Panc1 (cell line): ENCODE measurements at regions not wholly inside any gene's neighbourhood (a gene's known extent, or its start where the extent isn't known, plus 50 kb on each side); places are given as distances from the start of the nearest gene placed in this dataset.

Source experiments
- ATAC-seq: fragments of 200-7000 bp; cut with Tn5 transposase; 2 replicates; pipeline ENCODE4 v1.9.1; 2020; ENCODE audit warnings: mild to moderate bottlenecking, moderate library complexity
- BruUV-seq: library from RNA; stranded (reverse); fragments of 400-500 nt; replicated peaks from 2 replicates; lab custom pipeline; 2021; lab: Mats Ljungman, UMichigan
- CTCF ChIA-PET: fragments of 300-600 bp; sonication (Branson Sonifier 250); formaldehyde crosslinking; loops from one replicate; lab custom pipeline; 2022; ENCODE audit warnings: antibody characterized with exemption; lab: Charles Lee
- POLR2A ChIA-PET: fragments of 300-600 bp; sonication (Branson Sonifier 250); formaldehyde crosslinking; loops from one replicate; lab custom pipeline; 2022; ENCODE audit warnings: antibody characterized with exemption; lab: Charles Lee
- DNase-seq: peaks from one replicate; pipeline ENCODE4 v3.0.0-alpha.2; 2010; ENCODE audit warnings: low read depth, low spot score
- H3K27ac ChIP-seq: 2 replicates; pipeline ENCODE4 v1.5.1; 2011; ENCODE audit warnings: mild to moderate bottlenecking, low read length, inconsistent platforms
- H3K27me3 ChIP-seq: fragments of 200-500 bp; sonication (Bioruptor generic); 2 replicates; pipeline ENCODE4 v1.6.0; 2014; ENCODE audit warnings: low read length, inconsistent platforms; ENCODE audit not compliant: control insufficient read depth, insufficient read depth
- H3K36me3 ChIP-seq: fragments of 200-500 bp; sonication (Bioruptor generic); 2 replicates; pipeline ENCODE4 v1.5.1; 2014; ENCODE audit warnings: inconsistent platforms, mild to moderate bottlenecking, low read length, moderate library complexity; ENCODE audit not compliant: control insufficient read depth, insufficient read depth
- H3K4me1 ChIP-seq: 2 replicates; pipeline ENCODE4 v1.5.1; 2011; ENCODE audit warnings: inconsistent platforms, mild to moderate bottlenecking, low read length, moderate library complexity; ENCODE audit not compliant: control insufficient read depth, insufficient read depth
- H3K4me3 ChIP-seq, 2 experiments: 2 replicates each; pipeline ENCODE4 v1.5.1; 2011 to 2012; ENCODE audit warnings: low read depth in 2 of 2, low read length in 2 of 2, mild to moderate bottlenecking in 2 of 2, inconsistent platforms in 1 of 2, moderate library complexity in 1 of 2
- H3K9me3 ChIP-seq: fragments of 200-500 bp; sonication (Bioruptor generic); 2 replicates; pipeline ENCODE4 v1.5.1; 2014; ENCODE audit warnings: low read depth, mild to moderate bottlenecking, inconsistent platforms, low read length, moderate library complexity; ENCODE audit not compliant: control insufficient read depth, insufficient read depth
- POLR2AphosphoS5 ChIP-seq: IDR thresholded peaks from 2 replicates; pipeline ENCODE4 v1.6.1; 2012; ENCODE audit warnings: mild to moderate bottlenecking, low read depth, low read length, moderate library complexity
- SIN3A ChIP-seq: IDR thresholded peaks from 2 replicates; pipeline ENCODE4 v1.6.1; 2012; ENCODE audit warnings: low read depth, mild to moderate bottlenecking, low read length, moderate library complexity, borderline replicate concordance; ENCODE audit not compliant: insufficient read depth
- TCF7L2 ChIP-seq: IDR thresholded peaks from 2 replicates; pipeline ENCODE4 v1.6.1; 2011; ENCODE audit warnings: mild to moderate bottlenecking, low read depth, low read length, inconsistent platforms
- in situ Hi-C: cut with HindIII; loops from 2 replicates; pipeline ENCODE4 v1.10.0; 2016; ENCODE audit warnings: low sequenced_read_pairs, low pct_unique_long_range_greater_than_20kb
- intact Hi-C: fragments of 100-400 bp; cut with micrococcal nuclease; formaldehyde crosslinking; loops from one replicate; pipeline ENCODE4 v1.10.0; 2022; ENCODE audit not compliant: unreplicated experiment
- TF ChIP-seq, protein P1 (sequence below): fragments of 450-650 bp; IDR thresholded peaks from 2 replicates; pipeline ENCODE4 v1.5.1; 2017; ENCODE audit warnings: mild to moderate bottlenecking
- TF ChIP-seq, protein P2 (sequence below), 2 experiments: IDR thresholded peaks; 2 replicates each; pipeline ENCODE4 v1.6.1; 2011 to 2012; ENCODE audit warnings: low read depth in 2 of 2, control low read depth in 1 of 2, low read length in 1 of 2, mild to moderate bottlenecking in 1 of 2, moderate library complexity in 1 of 2; ENCODE audit not compliant: insufficient read depth in 1 of 2

DNA sequence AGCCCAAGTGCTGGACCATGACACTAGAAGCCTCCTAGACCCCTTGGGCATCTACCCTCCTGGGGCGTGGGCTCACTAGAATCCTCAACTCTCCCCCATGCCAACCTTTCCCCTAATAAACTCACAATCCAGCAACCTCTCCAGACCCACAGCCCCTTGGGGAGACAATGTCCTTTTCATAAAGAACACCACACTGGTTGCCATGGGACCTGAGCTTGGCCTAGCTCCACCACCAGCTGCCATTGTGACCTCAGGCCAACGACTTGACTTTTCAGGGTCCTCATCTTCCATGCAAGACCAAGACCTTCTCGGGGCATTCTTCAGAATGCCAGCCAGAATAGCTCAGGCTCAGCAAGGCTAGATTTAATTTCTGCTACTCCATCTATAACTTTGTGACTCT, 128.1 kb upstream of the NPAS2 start:
- ChIA-PET POLR2A (no interaction called here), CTCF (no interaction called here)
- TF ChIP-seq TCF7L2 = no peak
- no peak for TF ChIP-seq SIN3A
- no peak for TF ChIP-seq POLR2AphosphoS5
- TF ChIP-seq, protein P1, sequence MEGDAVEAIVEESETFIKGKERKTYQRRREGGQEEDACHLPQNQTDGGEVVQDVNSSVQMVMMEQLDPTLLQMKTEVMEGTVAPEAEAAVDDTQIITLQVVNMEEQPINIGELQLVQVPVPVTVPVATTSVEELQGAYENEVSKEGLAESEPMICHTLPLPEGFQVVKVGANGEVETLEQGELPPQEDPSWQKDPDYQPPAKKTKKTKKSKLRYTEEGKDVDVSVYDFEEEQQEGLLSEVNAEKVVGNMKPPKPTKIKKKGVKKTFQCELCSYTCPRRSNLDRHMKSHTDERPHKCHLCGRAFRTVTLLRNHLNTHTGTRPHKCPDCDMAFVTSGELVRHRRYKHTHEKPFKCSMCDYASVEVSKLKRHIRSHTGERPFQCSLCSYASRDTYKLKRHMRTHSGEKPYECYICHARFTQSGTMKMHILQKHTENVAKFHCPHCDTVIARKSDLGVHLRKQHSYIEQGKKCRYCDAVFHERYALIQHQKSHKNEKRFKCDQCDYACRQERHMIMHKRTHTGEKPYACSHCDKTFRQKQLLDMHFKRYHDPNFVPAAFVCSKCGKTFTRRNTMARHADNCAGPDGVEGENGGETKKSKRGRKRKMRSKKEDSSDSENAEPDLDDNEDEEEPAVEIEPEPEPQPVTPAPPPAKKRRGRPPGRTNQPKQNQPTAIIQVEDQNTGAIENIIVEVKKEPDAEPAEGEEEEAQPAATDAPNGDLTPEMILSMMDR = no peak
- TF ChIP-seq, protein P2, sequence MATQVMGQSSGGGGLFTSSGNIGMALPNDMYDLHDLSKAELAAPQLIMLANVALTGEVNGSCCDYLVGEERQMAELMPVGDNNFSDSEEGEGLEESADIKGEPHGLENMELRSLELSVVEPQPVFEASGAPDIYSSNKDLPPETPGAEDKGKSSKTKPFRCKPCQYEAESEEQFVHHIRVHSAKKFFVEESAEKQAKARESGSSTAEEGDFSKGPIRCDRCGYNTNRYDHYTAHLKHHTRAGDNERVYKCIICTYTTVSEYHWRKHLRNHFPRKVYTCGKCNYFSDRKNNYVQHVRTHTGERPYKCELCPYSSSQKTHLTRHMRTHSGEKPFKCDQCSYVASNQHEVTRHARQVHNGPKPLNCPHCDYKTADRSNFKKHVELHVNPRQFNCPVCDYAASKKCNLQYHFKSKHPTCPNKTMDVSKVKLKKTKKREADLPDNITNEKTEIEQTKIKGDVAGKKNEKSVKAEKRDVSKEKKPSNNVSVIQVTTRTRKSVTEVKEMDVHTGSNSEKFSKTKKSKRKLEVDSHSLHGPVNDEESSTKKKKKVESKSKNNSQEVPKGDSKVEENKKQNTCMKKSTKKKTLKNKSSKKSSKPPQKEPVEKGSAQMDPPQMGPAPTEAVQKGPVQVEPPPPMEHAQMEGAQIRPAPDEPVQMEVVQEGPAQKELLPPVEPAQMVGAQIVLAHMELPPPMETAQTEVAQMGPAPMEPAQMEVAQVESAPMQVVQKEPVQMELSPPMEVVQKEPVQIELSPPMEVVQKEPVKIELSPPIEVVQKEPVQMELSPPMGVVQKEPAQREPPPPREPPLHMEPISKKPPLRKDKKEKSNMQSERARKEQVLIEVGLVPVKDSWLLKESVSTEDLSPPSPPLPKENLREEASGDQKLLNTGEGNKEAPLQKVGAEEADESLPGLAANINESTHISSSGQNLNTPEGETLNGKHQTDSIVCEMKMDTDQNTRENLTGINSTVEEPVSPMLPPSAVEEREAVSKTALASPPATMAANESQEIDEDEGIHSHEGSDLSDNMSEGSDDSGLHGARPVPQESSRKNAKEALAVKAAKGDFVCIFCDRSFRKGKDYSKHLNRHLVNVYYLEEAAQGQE (IDR thresholded peaks at IDR 0.05; ENCODE audit: insufficient read depth in 1 of 2, low read depth in 2 of 2, low read length in 1 of 2) = no peak
- H3K27me3 ChIP-seq = no peaks in the 10 kb centered on the region
- no peak overlapping the region for H3K27ac ChIP-seq
- no peak for ATAC-seq
- in situ Hi-C loops = no loop called here
- H3K4me1 ChIP-seq = no peaks in the 10 kb centered on the region
- H3K36me3 ChIP-seq = no peaks in the 10 kb centered on the region
- no peak overlapping the region for H3K4me3 ChIP-seq
- BruUV-seq = no TSS peak
- DNase-seq = no peak
- intact Hi-C loops = no loop called here
- H3K9me3 ChIP-seq = peaks cover 4% of the 10 kb centered on the region; the same call in 1 of the 2 replicates

DNA sequence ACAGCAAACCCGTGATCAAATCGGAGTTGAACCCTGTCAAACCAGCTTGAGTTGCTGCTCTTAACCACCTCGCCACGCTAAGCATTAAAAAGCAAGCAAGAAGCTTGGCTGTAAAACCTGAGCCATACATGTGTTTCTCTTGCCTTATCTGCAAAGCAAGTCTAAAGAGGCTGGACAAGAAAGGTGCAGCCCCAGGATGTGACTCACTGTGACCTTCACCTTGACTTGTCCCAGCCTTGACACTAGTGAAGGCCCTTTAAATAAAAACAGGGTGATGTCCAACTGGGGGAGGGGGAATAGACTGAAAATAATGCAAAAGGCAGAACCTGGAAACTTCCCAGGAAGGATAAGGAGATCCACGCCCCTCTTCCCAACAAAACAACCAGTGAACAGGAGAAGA, 127.6 kb upstream of the NPAS2 start:
- Histone ChIP-seq H3K4me1 (no peaks in the 10 kb centered on the region), H3K27me3 (no peaks in the 10 kb centered on the region), H3K36me3 (no peaks in the 10 kb centered on the region), H3K27ac (no peak overlapping the region), H3K4me3 (no peak overlapping the region), H3K9me3 (peaks cover 7% of the 10 kb centered on the region; the same call in 1 of the 2 replicates)
- TF ChIP-seq SIN3A = no peak
- no peak for TF ChIP-seq TCF7L2
- TF ChIP-seq, protein P1 = no peak
- TF ChIP-seq, protein P2 (IDR thresholded peaks at IDR 0.05; ENCODE audit: insufficient read depth in 1 of 2, low read depth in 2 of 2, low read length in 1 of 2) = no peak
- no peak for TF ChIP-seq POLR2AphosphoS5
- CTCF ChIA-PET = no interaction called here
- in situ Hi-C loops (no loop called here), intact Hi-C loops (no loop called here)
- ATAC-seq (no peak), DNase-seq (no peak)
- POLR2A ChIA-PET = no interaction called here
- BruUV-seq = no TSS peak
